ENCODE measurements at regions not wholly inside any gene's neighbourhood (a gene's known extent, or its start where the extent isn't known, plus 50 kb on each side); places are given as distances from the start of the nearest gene placed in this dataset.
"Not testable (repeated sequence)": the region's sequence is repeated elsewhere in the genome, so short reads cannot be mapped to it uniquely, and the experiment has no call there.

GRCh38 chr4:23085249-23085568, 392.5 kb downstream of the GBA3 start:
- no peak for DNase-seq (ENCODE audit: low spot score)

- DNase-seq (ENCODE audit: low spot score), result no peak
Measured at GRCh38 chr4:23084559-23085248, 392.0 kb downstream of the GBA3 start.

- no peak for DNase-seq (ENCODE audit: low spot score)
Measured at GRCh38 chr4:23083391-23083790, 390.7 kb downstream of the GBA3 start.

GRCh38 chr4:23080171-23080570, 387.4 kb downstream of the GBA3 start:
- DNase-seq (ENCODE audit: low spot score), result not testable (repeated sequence)

- DNase-seq (ENCODE audit: low spot score), result no peak
Measured at GRCh38 chr4:23070848-23071570, 378.3 kb downstream of the GBA3 start.

GRCh38 chr4:23068756-23069155, 376.0 kb downstream of the GBA3 start:
- DNase-seq (ENCODE audit: low spot score), result no peak

GRCh38 chr4:23068287-23068686, 375.6 kb downstream of the GBA3 start:
- DNase-seq (ENCODE audit: low spot score), result no peak

GRCh38 chr4:23062188-23062587, 369.5 kb downstream of the GBA3 start:
- no peak for DNase-seq (ENCODE audit: low spot score)

- no peak for DNase-seq (ENCODE audit: low spot score)
Measured at GRCh38 chr4:23061431-23061830, 368.7 kb downstream of the GBA3 start.

- no peak for DNase-seq (ENCODE audit: low spot score)
Measured at GRCh38 chr4:23060776-23061175, 368.0 kb downstream of the GBA3 start.

- DNase-seq (ENCODE audit: low spot score), result no peak
Measured at GRCh38 chr4:23058165-23058776, 365.5 kb downstream of the GBA3 start.

GRCh38 chr4:23041501-23041900, 348.8 kb downstream of the GBA3 start:
- DNase-seq (ENCODE audit: low spot score), result no peak

- DNase-seq (ENCODE audit: low spot score), result no peak
Measured at GRCh38 chr4:23040539-23040938, 347.8 kb downstream of the GBA3 start.

GRCh38 chr4:23039818-23040217, 347.1 kb downstream of the GBA3 start:
- no peak for DNase-seq (ENCODE audit: low spot score)

- DNase-seq (ENCODE audit: low spot score), result no peak
Measured at GRCh38 chr4:23038626-23039491, 346.1 kb downstream of the GBA3 start.

- no peak for DNase-seq (ENCODE audit: low spot score)
Measured at GRCh38 chr4:23036921-23037495, 344.3 kb downstream of the GBA3 start.

- no peak for DNase-seq (ENCODE audit: low spot score)
Measured at GRCh38 chr4:23036503-23036902, 343.8 kb downstream of the GBA3 start.

GRCh38 chr4:23035521-23036056, 342.9 kb downstream of the GBA3 start:
- no peak for DNase-seq (ENCODE audit: low spot score)

- no peak for DNase-seq (ENCODE audit: low spot score)
Measured at GRCh38 chr4:23034731-23035130, 342.0 kb downstream of the GBA3 start.

- no peak for DNase-seq (ENCODE audit: low spot score)
Measured at GRCh38 chr4:23033796-23034195, 341.1 kb downstream of the GBA3 start.

GRCh38 chr4:23028875-23029274, 336.1 kb downstream of the GBA3 start:
- no peak for DNase-seq (ENCODE audit: low spot score)

GRCh38 chr4:23023666-23024065, 330.9 kb downstream of the GBA3 start:
- DNase-seq (ENCODE audit: low spot score), result no peak

All from AG08396 (cell line).